WTC11 (cell line): ENCODE measurements at regions not wholly inside any gene's neighbourhood (a gene's known extent, or its start where the extent isn't known, plus 50 kb on each side); places are given as distances from the start of the nearest gene placed in this dataset.

Experiments used
- ATAC-seq: fragments of 200-7000 bp; cut with Tn5 transposase; 2 replicates; pipeline ENCODE4 v1.10.0; 2021; ENCODE audit warnings: mild to moderate bottlenecking, moderate library complexity
- CTCF ChIA-PET: fragments of 300-600 bp; sonication (Branson Sonifier 250); formaldehyde crosslinking; loops from one replicate; lab custom pipeline; 2021; ENCODE audit warnings: antibody characterized with exemption; lab: Charles Lee
- POLR2A ChIA-PET: fragments of 350-600 bp; sonication (Branson Sonifier 250); formaldehyde crosslinking; loops from one replicate; lab custom pipeline; 2021; ENCODE audit warnings: antibody characterized with exemption; lab: Charles Lee
- DNase-seq: peaks from one replicate; pipeline ENCODE4 v3.0.0; 2021; ENCODE audit warnings: low spot score
- H3K27ac Mint-ChIP-seq: 2 replicates; pipeline ENCODE4 v1.8.0; 2021; ENCODE audit warnings: mixed read lengths
- H3K27me3 Mint-ChIP-seq: 2 replicates; pipeline ENCODE4 v1.8.0; 2021; ENCODE audit warnings: low read depth, mild to moderate bottlenecking, moderate library complexity, mixed read lengths
- H3K36me3 Mint-ChIP-seq: 2 replicates; pipeline ENCODE4 v1.8.0; 2021; ENCODE audit warnings: mixed read lengths
- H3K4me1 Mint-ChIP-seq: 2 replicates; pipeline ENCODE4 v1.8.0; 2022; ENCODE audit warnings: mixed read lengths
- H3K4me3 Mint-ChIP-seq: 2 replicates; pipeline ENCODE4 v1.8.0; 2021; ENCODE audit warnings: mild to moderate bottlenecking, moderate library complexity, mixed read lengths
- H3K9me3 Mint-ChIP-seq: 2 replicates; pipeline ENCODE4 v1.8.0; 2021; ENCODE audit warnings: mixed read lengths
- ARID4B ChIP-seq: sonication (generic); formaldehyde crosslinking; IDR thresholded peaks from 2 replicates; pipeline ENCODE4 v1.8.0; 2023; ENCODE audit warnings: missing genetic modification reagents, mild to moderate bottlenecking, borderline replicate concordance
- CREB1 ChIP-seq: sonication (generic); formaldehyde crosslinking; IDR thresholded peaks from 2 replicates; pipeline ENCODE4 v1.8.0; 2023; ENCODE audit warnings: mild to moderate bottlenecking, missing genetic modification reagents
- E2F4 ChIP-seq: sonication (generic); formaldehyde crosslinking; IDR thresholded peaks from 2 replicates; pipeline ENCODE4 v1.8.1; 2022; ENCODE audit warnings: low read depth, mild to moderate bottlenecking, moderate library complexity, missing genetic modification reagents, borderline replicate concordance
- E2F5 ChIP-seq: sonication (generic); formaldehyde crosslinking; IDR thresholded peaks from 2 replicates; pipeline ENCODE4 v1.8.1; 2022; ENCODE audit warnings: mild to moderate bottlenecking, moderate library complexity, missing genetic modification reagents
- FOXJ3 ChIP-seq: sonication (generic); formaldehyde crosslinking; IDR thresholded peaks from 2 replicates; pipeline ENCODE4 v1.9.0; 2021; ENCODE audit warnings: missing genetic modification reagents, mild to moderate bottlenecking, borderline replicate concordance
- FOXP4 ChIP-seq: sonication (generic); formaldehyde crosslinking; IDR thresholded peaks from 2 replicates; pipeline ENCODE4 v1.8.0; 2022; ENCODE audit warnings: mild to moderate bottlenecking, missing genetic modification reagents
- NR1H2 ChIP-seq: sonication (generic); formaldehyde crosslinking; IDR thresholded peaks from 2 replicates; pipeline ENCODE4 v1.9.0; 2021; ENCODE audit warnings: mild to moderate bottlenecking, moderate library complexity, missing genetic modification reagents
- STAT6 ChIP-seq: sonication (generic); formaldehyde crosslinking; conservative IDR thresholded peaks from 2 replicates; pipeline ENCODE4 v1.8.1; 2023; ENCODE audit warnings: mild to moderate bottlenecking, low read depth, missing genetic modification reagents, moderate library complexity
- ZNF138 ChIP-seq: sonication (generic); formaldehyde crosslinking; conservative IDR thresholded peaks from 2 replicates; pipeline ENCODE4 v1.8.1; 2022; ENCODE audit warnings: mild to moderate bottlenecking, moderate library complexity, missing genetic modification reagents
- ZNF423 ChIP-seq: fragments of 250-450 bp; sonication (Bioruptor Pico); IDR thresholded peaks from 2 replicates; pipeline ENCODE4 v2.1.2; 2022; ENCODE audit warnings: mild to moderate bottlenecking, moderate library complexity

- POLR2A ChIA-PET = interaction anchor here (0.6 to 1.5 kb wide), 3 partner anchors 9 to 130 kb away, joined by 3 to 4 read pairs (median 3); no protein-coding TSS in a partner anchor
- DNase-seq = no peak
- Mint-ChIP-seq H3K4me1 (peaks cover 33% of the 10 kb centered on the region), H3K4me3 (no peak overlapping the region), H3K27ac (no peak overlapping the region), H3K36me3 (peaks cover 28% of the 10 kb centered on the region), H3K27me3 (peaks cover 6% of the 10 kb centered on the region), H3K9me3 (peaks cover 24% of the 10 kb centered on the region)
- CTCF ChIA-PET = interaction anchor here (1.4 to 4.6 kb wide), 4 partner anchors 19 to 53 kb away, joined by 5 to 37 read pairs (median 18); no protein-coding TSS in a partner anchor
- TF ChIP-seq ZNF423 (CRISPR knock-in tag) (no peak), E2F4 (CRISPR knock-in tag) (no peak), ZNF138 (CRISPR knock-in tag) (no peak), NR1H2 (CRISPR knock-in tag) (no peak), FOXJ3 (CRISPR knock-in tag) (no peak), CREB1 (CRISPR knock-in tag) (no peak), ARID4B (no peak)
- ATAC-seq = no peak
Observed at GRCh38 chr2:43171789-43172188, 54.6 kb downstream of the ZFP36L2 start.

- TF ChIP-seq E2F5 (CRISPR knock-in tag) = 0 out of 2 replicates have a peak, but pooled peaks have one; percentile 19
- no peak for TF ChIP-seq STAT6 (CRISPR knock-in tag)
- TF ChIP-seq FOXP4 = no peak
- TF ChIP-seq, all 79 proteins: peak for 1
- peaks cover 6% of the 10 kb centered on the region for H3K27me3 Mint-ChIP-seq
- H3K27ac Mint-ChIP-seq = no peak overlapping the region
- DNase-seq = no peak
- POLR2A ChIA-PET = interaction anchor here (0.7 to 1.5 kb wide), 3 partner anchors 10 to 129 kb away, joined by 3 read pairs; partner anchors contain the start of gene ZFP36L2
- H3K36me3 Mint-ChIP-seq = peaks cover 19% of the 10 kb centered on the region
- CTCF ChIA-PET = interaction anchor here (0.6 to 4.6 kb wide), 30 partner anchors 9 to 744 kb away, joined by 3 to 50 read pairs (median 6); partner anchors contain the start of gene ZFP36L2
- ATAC-seq = no peak
- H3K4me3 Mint-ChIP-seq = no peak overlapping the region
- peaks cover 17% of the 10 kb centered on the region for H3K9me3 Mint-ChIP-seq
- H3K4me1 Mint-ChIP-seq = peaks cover 33% of the 10 kb centered on the region
Observed at GRCh38 chr2:43170405-43171105, 55.9 kb downstream of the ZFP36L2 start.
